Small intestine (tissue), 7 donors: ENCODE measurements at regions not wholly inside any gene's neighbourhood (a gene's known extent, or its start where the extent isn't known, plus 50 kb on each side); places are given as distances from the start of the nearest gene placed in this dataset.

Experiments
- DNase-seq, 2 donors: peaks; one replicate each; pipeline versions ENCODE4 v3.0.0 to v3.0.0-alpha.2; 2013
- FAIRE-seq: peaks from 2 replicates; lab custom pipeline; 2012; peaks lifted over from hg19 to GRCh38; lab: Jason Lieb, UNC
- H3K27ac ChIP-seq, 3 donors: one replicate each; pipeline ENCODE4 v1.5.1; 2013; ENCODE audit warnings: low read length in 2 of 3, mild to moderate bottlenecking in 2 of 3, control low read depth in 1 of 3, inconsistent platforms in 1 of 3, low read depth in 1 of 3, moderate library complexity in 1 of 3
- H3K27me3 ChIP-seq, 3 donors: one replicate each; pipeline ENCODE4 v1.6.1; 2013; ENCODE audit warnings: low read length in 3 of 3, inconsistent platforms in 1 of 3; ENCODE audit not compliant: control insufficient read depth in 3 of 3, insufficient read depth in 3 of 3
- H3K36me3 ChIP-seq, 3 donors: one replicate each; pipeline ENCODE4 v1.6.1; 2013; ENCODE audit warnings: low read length in 3 of 3, inconsistent platforms in 1 of 3, low read depth in 1 of 3, mild to moderate bottlenecking in 1 of 3, moderate library complexity in 1 of 3; ENCODE audit not compliant: control insufficient read depth in 3 of 3, insufficient read depth in 2 of 3
- H3K4me1 ChIP-seq, 3 donors: one replicate each; pipeline ENCODE4 v1.6.1; 2013; ENCODE audit warnings: low read length in 2 of 3, inconsistent platforms in 1 of 3, low read depth in 1 of 3, mild to moderate bottlenecking in 1 of 3, moderate library complexity in 1 of 3; ENCODE audit not compliant: control insufficient read depth in 3 of 3, insufficient read depth in 2 of 3
- H3K4me3 ChIP-seq, 3 donors: one replicate each; pipeline ENCODE4 v1.5.1; 2013; ENCODE audit warnings: low read length in 3 of 3, control low read depth in 1 of 3, inconsistent platforms in 1 of 3, low read depth in 1 of 3, mild to moderate bottlenecking in 1 of 3, moderate library complexity in 1 of 3
- H3K9me3 ChIP-seq, 2 donors: one replicate each; pipeline ENCODE4 v1.6.1; 2013; ENCODE audit warnings: low read depth in 1 of 2, low read length in 1 of 2; ENCODE audit not compliant: control insufficient read depth in 2 of 2, insufficient read depth in 1 of 2
- WGBS, 3 donors: extraction: QIAGEN DNeasy Blood & Tissue Kit; methylation state at CpG; one replicate each; pipeline ENCODE4 v1.1.7; 2013; 5-methylcytosine and 5-hydroxymethylcytosine counted together
- donor health status: healthy with polysubstance abuse.
- donor health status: control.
- donor health status: control.
- donor health status: Bipolar disorder and iron deficiency.
- donor health status: healthy.

GRCh38 chr2:216571178-216571908 lies 61.9 kb upstream of the IGFBP2 start:
- Histone ChIP-seq H3K27me3 (no peaks in the 10 kb centered on the region), H3K4me3 (no peak overlapping the region), H3K36me3 (no peaks in the 10 kb centered on the region), H3K27ac (no peak overlapping the region), H3K9me3 (peaks cover 0 to 3% of the 10 kb centered on the region in 2 donors), H3K4me1 (no peaks in the 10 kb centered on the region)
- no peak for FAIRE-seq
- WGBS, 3 donors = 83 to 95% (median 91%) methylated on average over 3 of the region's 3 CpGs
- DNase-seq = no peak

GRCh38 chr2:216571909-216572513 lies 61.2 kb upstream of the IGFBP2 start:
- no peaks in the 10 kb centered on the region for H3K36me3 ChIP-seq
- FAIRE-seq = no peak
- 69 to 79% (median 74%) methylated on average over 4 of the region's 4 CpGs for WGBS, 3 donors
- peaks cover 0 to 3% of the 10 kb centered on the region in 2 donors for H3K9me3 ChIP-seq
- no peaks in the 10 kb centered on the region for H3K4me1 ChIP-seq
- H3K27ac ChIP-seq = no peak overlapping the region
- no peaks in the 10 kb centered on the region for H3K27me3 ChIP-seq
- DNase-seq = no peak
- H3K4me3 ChIP-seq = no peak overlapping the region

GRCh38 chr2:216572582-216573578 lies 60.3 kb upstream of the IGFBP2 start:
- no peak for DNase-seq
- Histone ChIP-seq H3K27ac (peak overlapping the region in 1 of 3 donors; percentile 45), H3K9me3 (peaks cover 0 to 3% of the 10 kb centered on the region in 2 donors), H3K36me3 (no peaks in the 10 kb centered on the region), H3K4me1 (no peaks in the 10 kb centered on the region), H3K27me3 (no peaks in the 10 kb centered on the region), H3K4me3 (no peak overlapping the region)
- no peak for FAIRE-seq
- WGBS, 3 donors = 70 to 74% (median 74%) methylated on average over 12 of the region's 12 CpGs

- no peaks in the 10 kb centered on the region for H3K4me1 ChIP-seq
- H3K36me3 ChIP-seq = no peaks in the 10 kb centered on the region
- no peak overlapping the region for H3K27ac ChIP-seq
- FAIRE-seq = no peak
- H3K4me3 ChIP-seq = no peak overlapping the region
- 64 to 74% (median 72%) methylated on average over 2 of the region's 2 CpGs for WGBS, 3 donors
- no peaks in the 10 kb centered on the region for H3K27me3 ChIP-seq
- DNase-seq = no peak
- peaks cover 0 to 3% of the 10 kb centered on the region in 2 donors for H3K9me3 ChIP-seq
Measured at GRCh38 chr2:216574046-216574445, 59.2 kb upstream of the IGFBP2 start.

- WGBS, 3 donors = 94 to 95% (median 95%) methylated on average over 3 of the region's 3 CpGs
- H3K27me3 ChIP-seq = no peaks in the 10 kb centered on the region
Measured at GRCh38 chr2:216574586-216574985, 58.6 kb upstream of the IGFBP2 start.

GRCh38 chr2:216575465-216575864 lies 57.8 kb upstream of the IGFBP2 start:
- no peak overlapping the region for H3K4me3 ChIP-seq
- no peak overlapping the region for H3K27ac ChIP-seq
- WGBS, 3 donors = 72 to 81% (median 73%) methylated on average over 1 of the region's 1 CpG
- DNase-seq (no peak), FAIRE-seq (no peak)
- no peaks in the 10 kb centered on the region for H3K4me1 ChIP-seq
- H3K36me3 ChIP-seq = no peaks in the 10 kb centered on the region
- no peaks in the 10 kb centered on the region for H3K27me3 ChIP-seq
- peaks cover 0 to 3% of the 10 kb centered on the region in 2 donors for H3K9me3 ChIP-seq

More at GRCh38 chr2:216574586-216574985, 58.6 kb upstream of the IGFBP2 start:
- H3K9me3 ChIP-seq = peaks cover 0 to 3% of the 10 kb centered on the region in 2 donors
- FAIRE-seq (no peak), DNase-seq (no peak)
- no peaks in the 10 kb centered on the region for H3K4me1 ChIP-seq
- no peak overlapping the region for H3K4me3 ChIP-seq
- no peak overlapping the region for H3K27ac ChIP-seq
- no peaks in the 10 kb centered on the region for H3K36me3 ChIP-seq

- Histone ChIP-seq H3K9me3 (no peaks in the 10 kb centered on the region), H3K36me3 (no peaks in the 10 kb centered on the region), H3K4me3 (no peak overlapping the region), H3K4me1 (no peaks in the 10 kb centered on the region), H3K27me3 (no peaks in the 10 kb centered on the region), H3K27ac (no peak overlapping the region)
- 74 to 91% (median 79%) methylated on average over 4 of the region's 4 CpGs for WGBS, 3 donors
- no peak for FAIRE-seq
- DNase-seq = no peak
Measured at GRCh38 chr2:216576616-216577015, 56.6 kb upstream of the IGFBP2 start.

- Histone ChIP-seq H3K27ac (no peak overlapping the region), H3K36me3 (no peaks in the 10 kb centered on the region), H3K4me3 (no peak overlapping the region), H3K4me1 (peaks cover 0 to 7% (median 0%) of the 10 kb centered on the region in 3 donors), H3K9me3 (no peaks in the 10 kb centered on the region), H3K27me3 (no peaks in the 10 kb centered on the region)
- DNase-seq (no peak), FAIRE-seq (no peak)
- 92 to 100% (median 100%) methylated on average over 1 of the region's 1 CpG for WGBS, 3 donors
Measured at GRCh38 chr2:216578325-216578724, 54.9 kb upstream of the IGFBP2 start.
